GM21423 (cell line): ENCODE measurements at regions not wholly inside any gene's neighbourhood (a gene's known extent, or its start where the extent isn't known, plus 50 kb on each side); places are given as distances from the start of the nearest gene placed in this dataset.
A peak's percentile ranks its signal among the peaks of the same experiment; 100 is the strongest.
"Not testable (repeated sequence)": the region's sequence is repeated elsewhere in the genome, so short reads cannot be mapped to it uniquely, and the experiment has no call there.

Experiments
- ATAC-seq: cut with Tn5 transposase; IDR thresholded peaks from one replicate; pipeline ENCODE4 v1.9.1; 2021; ENCODE audit warnings: mild to moderate bottlenecking, moderate library complexity; ENCODE audit not compliant: unreplicated experiment

- no peak for ATAC-seq
These were observed 131.8 kb upstream of the GHITM start for GRCh38 chr10:84007482-84007881.

DNA sequence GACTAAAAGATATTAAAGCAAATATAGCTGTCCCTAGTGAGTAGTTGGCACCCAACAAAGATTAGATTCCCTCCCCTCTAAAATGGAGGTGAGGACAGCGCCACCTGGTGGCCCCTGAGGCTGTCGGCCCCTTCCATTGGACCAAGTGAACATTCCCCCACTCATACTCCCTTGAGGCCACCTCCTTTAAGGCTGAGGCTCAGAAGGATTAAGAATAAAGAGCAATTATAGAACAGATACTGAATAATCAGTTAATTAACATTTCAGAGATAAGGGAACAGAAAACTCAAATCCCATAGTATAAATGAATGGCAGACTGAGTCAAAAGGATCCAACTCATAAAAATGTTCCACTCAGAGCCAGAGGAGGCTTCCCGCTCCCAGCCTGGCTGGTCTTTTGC, 130.4 kb upstream of the GHITM start:
- ATAC-seq: peak; percentile 54

DNA sequence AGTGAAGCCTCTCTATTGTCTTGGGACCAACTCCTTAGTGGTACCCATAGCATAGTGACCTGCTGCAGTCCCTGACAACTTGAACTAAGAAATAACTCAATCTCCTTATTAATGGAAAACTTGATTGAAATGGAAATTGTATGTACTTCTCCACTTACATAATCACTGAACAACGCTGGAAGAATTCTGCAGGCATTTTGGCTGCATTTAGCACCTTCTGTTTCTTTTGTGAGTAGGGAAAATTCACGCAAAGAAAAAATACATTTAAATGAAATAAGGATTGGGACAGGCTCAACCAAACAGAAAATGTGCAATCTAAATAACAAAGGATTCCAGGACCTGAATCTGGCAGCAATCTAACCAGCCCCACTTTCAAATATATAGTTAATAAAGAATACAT, 126.9 kb upstream of the GHITM start:
- no peak for ATAC-seq

GRCh38 chr10:84012831-84013458, 126.4 kb upstream of the GHITM start:
- ATAC-seq: peak; percentile 97

DNA sequence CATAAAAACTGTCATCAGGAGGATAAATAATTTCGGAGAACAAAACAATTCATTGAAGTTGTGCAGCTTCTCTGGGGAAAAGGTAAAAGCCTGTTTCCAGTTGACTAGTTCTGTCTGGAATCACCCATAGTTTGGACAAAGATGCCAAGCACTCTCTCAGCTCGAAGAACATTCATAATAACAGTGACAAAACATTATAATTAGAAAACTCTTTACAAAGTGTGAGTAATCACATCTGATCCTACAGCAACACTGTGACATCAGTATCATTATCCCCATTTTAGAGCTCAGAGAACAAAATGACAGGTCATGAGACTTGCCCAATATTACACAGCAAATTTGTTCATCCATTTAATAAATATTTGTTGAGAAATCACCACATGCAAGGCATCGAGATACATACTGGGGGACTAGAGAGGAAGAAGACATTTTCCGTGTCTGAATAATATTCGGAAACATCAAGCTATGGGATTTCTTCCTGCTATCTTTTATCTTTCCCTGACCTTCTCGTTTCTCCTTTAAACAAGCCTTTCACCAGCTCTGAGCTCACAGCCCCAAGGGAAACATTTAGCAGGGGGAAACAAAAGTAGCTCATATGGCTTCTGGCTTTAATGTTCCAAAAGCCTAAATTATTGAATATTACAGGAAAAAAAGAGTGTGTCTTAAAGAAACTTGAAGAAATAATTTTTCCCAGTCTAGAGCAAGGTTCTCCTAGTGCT, 123.3 kb upstream of the GHITM start:
- no peak for ATAC-seq

GRCh38 chr10:84018826-84019225, 120.5 kb upstream of the GHITM start:
- ATAC-seq: no peak

DNA sequence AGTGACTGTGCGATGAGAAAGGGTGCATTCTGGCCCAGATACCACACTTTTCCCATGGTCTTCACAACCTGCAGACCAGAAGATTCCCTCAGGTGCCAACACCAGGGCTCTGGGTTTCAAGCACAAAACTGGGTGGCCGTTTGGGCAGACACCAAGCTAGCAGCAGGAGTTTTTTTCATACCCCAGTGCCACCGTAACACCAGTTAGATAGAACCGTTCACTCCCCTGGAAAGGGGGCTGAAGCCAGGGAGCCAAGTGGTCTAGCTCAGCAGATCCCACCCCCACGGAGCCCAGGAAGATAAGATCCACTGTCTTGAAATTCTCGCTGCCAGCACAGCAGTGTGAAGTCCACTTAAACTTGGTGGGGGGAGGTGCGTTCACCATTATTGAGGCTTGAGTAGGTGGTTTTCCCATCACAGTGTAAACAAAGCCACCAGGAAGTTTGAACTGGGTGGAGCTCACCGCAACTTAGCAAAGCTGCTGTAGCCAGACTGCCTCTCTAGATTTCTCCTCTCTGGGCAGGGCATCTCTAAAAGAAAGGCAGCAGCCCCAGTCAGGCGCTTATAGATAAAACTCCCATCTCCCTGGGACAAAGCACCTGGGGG, 119.4 kb upstream of the GHITM start:
- ATAC-seq: not testable (repeated sequence)

DNA sequence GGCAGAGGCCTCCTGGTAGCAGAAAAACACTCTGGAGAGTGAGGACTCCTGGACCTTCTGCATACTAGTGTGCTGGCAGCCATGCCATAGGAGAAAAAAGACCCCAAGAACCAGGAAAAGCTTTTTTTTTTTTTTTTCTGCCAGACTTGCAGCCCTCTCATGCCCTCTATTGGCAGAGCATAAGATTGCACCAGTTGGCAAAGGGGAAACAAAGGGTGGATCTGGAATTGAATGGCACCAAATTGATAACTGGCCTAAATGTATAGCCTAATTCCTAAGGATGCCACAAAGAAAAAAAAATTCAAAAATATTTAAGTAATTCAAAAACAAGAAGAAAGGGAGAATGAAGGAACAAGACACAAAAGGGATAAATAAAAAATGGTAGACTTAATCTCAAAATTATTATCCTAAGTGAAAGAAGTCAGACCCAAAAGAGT, 112.5 kb upstream of the GHITM start:
- ATAC-seq: no peak

GRCh38 chr10:84029840-84030239, 109.5 kb upstream of the GHITM start:
- ATAC-seq: no peak

DNA sequence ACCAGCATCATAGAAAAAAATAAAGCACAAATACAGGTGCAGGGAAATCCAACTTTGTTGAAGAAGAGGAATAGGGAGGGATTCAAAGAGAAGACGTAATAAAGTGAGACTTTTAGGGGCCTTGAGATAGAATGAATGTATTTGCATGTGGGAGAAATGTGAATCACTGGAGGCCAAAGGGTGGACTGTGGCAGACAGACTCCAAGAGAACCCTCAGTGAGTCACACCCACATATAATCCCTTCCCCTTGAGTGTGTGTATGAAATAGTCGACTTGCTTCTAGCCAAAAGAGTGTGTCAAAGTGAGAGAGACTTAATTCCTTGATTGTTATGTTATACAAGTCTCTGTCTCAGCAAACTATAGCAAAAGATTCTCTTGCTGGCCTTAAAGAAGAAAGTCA, 101.3 kb upstream of the GHITM start:
- no peak for ATAC-seq

DNA sequence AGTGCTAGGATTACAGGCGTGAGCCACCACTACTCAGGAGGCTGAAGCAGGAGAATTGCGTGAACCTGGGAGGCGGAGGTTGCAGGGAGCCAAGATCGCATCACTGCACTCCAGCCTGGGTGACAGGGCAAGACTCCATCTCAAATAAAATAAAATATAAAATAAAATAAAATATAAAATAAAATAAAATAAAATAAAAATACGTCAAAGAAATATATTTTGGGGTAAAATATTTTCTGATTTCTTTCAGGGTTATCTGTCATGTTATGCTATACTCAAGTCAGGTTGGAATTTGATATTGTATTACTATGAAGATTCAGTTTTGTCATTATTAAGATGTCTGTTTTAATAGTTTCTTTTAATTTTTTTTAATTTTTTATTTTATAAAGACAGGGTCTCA, 99.4 kb upstream of the GHITM start:
- no peak for ATAC-seq

DNA sequence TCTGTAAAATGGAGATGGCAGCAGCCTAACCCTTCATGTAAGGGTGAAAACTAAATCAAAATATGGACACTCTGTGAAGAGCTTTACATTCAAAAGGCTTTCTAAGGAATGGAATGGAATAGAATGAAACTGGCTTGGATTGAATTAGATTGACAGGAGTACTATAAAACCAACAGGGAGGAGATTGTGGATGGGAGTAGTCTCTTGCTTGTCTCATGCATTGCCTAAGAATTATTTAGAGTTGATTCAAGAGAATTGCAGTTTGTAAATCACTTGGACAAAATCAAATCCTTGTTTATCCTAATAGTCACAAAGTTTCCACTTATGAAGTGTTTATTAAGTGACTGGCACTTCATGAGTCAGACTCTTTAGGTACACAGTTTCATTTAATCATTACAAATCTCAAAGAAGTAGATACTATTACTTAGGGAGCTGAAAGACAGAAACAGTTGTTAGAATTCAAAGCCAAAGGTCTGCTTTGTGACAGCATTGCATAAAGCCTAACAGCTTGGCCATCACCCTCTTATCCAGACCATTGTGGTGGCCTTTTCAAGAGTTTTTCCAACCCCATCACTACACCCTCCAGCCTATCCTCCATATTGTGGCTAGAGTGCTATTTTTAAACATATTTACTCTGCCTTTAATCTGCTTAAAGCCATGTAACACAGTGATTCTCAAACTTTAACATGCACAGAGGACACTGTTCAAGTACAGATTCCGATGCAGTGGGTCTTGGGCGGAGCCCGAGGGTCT, 91.9 kb upstream of the GHITM start:
- ATAC-seq: no peak

DNA sequence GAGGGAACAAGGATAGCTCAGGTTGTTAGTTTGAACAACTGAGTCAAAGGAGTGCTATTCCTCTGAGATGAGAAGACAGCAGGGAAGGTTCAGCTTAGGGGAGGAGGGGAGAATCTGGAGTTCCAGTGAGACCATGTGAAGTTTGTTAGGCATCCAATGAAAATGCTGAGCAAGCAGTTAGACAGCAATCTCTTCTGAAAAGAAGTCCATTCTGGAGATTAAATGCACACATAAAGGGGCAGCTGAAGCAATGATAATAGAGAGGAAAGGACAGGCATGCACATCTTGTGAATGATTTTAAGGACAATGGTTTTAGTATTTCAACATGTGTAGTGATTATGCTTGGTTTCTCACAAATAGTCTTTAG, 89.7 kb upstream of the GHITM start:
- ATAC-seq: no peak

DNA sequence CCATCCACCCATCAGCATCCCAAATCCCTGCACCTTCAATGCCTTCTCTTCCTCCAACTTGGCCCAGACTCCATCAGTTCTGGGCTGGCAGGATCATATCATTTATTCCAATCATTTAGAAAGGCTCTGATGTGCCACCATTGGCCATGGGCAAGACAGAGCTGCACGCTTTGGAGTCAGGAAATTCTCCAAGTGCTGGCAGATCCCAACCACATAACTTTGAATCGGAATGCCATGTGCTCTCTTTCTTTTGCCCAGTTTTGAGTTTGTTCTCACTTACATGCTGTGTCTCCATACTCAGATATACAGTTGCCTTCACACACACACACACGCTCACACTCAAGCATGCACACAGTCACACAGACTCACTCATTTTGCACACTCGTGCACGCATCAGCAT, 85.7 kb upstream of the GHITM start:
- ATAC-seq: no peak

DNA sequence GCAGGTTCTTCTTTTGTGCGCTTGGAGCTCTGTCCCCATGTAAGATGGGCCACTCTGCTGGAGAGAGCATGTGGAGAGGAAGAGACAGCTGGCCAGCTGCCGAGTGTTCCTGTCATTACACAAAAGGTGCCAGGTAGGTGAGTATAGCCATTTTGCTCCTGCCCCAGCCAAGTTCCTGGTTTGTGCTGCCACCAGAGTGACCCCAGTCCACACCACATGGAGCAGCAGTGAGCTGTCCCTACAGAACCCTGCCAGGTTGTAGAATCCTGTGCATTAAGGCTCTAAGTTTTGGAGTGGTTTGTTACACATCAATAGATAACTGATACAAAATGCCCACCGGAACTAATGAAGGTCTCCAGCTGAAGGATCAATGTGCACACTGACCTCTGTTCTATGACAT, 84.6 kb upstream of the GHITM start:
- ATAC-seq: no peak

DNA sequence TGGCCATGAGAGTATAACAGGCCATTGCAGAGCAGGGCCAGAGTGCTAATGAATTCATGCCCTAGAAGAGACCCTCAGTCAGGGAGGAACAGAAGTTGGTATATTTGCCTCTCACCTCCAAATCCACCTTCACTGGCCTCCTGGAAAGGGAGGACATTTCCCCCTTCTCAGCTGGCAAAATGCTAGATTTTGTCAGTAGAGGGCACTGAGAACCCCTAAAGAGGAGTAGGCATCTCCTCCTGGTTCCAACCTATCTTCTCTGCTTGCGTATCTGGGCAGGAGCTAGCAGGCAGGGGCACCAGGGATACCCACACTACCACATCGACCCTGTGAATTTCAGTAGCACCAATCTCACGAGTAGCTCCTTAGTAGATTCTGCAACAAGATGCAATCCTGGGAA, 79.8 kb upstream of the GHITM start:
- no peak for ATAC-seq

DNA sequence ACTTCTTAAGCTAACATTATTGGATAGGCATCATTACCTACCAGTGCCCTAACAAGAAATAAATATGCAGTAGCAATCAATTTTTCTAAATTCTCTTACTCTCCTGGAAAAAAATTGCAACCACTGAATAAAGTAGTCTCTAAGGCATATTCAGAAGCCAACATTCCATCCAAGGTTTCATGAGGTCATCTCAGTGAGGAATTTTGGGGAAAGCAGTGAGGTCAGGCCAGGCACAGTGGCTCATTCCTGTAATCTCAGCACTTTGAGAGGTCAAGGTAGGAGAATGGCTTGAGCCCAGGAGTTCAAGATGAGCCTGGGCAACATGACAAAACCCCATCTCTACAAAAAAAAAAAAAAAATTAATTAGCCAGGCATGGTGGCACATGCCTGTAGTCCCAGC, 75.9 kb upstream of the GHITM start:
- no peak for ATAC-seq

DNA sequence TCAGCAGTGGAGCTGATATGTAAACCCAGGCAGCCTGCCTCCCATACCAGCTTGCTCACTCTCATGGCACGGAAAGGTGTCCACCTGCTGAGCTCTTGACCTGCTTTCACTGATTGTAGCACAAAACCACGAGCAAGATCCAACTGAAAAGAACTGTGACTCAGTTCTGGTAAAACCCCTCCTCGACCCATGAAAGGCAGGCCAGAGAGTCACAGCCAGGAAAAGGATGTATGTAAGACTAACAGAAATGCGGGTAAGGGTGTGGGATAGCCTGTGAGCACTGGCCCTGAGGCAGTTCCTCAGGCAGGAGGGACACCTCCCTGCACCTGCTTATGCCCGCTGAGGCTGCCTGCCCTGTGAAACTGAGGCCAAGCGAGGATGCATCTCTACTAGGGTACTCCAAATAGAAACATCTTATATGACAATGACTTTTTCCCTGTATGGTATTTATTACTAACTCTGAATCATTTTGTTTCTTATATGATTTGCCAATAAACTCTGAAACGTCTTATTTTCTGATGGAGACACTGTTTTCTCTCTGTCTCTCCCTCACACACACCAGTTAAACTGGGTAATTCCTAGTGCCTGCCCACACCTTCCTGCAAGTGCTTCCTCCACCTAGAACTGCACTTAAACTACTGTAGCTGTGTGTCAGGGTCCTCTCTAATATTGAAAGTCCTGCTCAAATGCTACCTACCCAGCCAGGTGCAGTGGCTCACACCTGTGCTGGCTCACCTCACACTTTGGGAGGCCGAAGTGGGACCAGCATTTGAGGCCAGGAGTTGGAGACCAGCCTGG, 73.3 kb upstream of the GHITM start:
- no peak for ATAC-seq

- no peak for ATAC-seq
These were observed 64.8 kb upstream of the GHITM start for GRCh38 chr10:84074521-84074920.

- ATAC-seq: no peak
These were observed 63.9 kb upstream of the GHITM start for GRCh38 chr10:84075226-84076046.
